CD4-positive, alpha-beta T cell (primary cell): ENCODE measurements at regions not wholly inside any gene's neighbourhood (a gene's known extent, or its start where the extent isn't known, plus 50 kb on each side); places are given as distances from the start of the nearest gene placed in this dataset.
"Not testable (repeated sequence)": the region's sequence is repeated elsewhere in the genome, so short reads cannot be mapped to it uniquely, and the experiment has no call there.

Experiments used
- ATAC-seq: fragments of 200-7000 bp; cut with Tn5 transposase; one replicate; pipeline ENCODE4 v1.10.0; 2022; ENCODE audit warnings: mild to moderate bottlenecking; ENCODE audit not compliant: poor library complexity
- CTCF ChIA-PET: fragments of 350-600 bp; sonication (Branson Sonifier 250); formaldehyde crosslinking; loops from one replicate; lab custom pipeline; 2021; ENCODE audit warnings: antibody characterized with exemption, inconsistent platforms; lab: Charles Lee
- POLR2A ChIA-PET: fragments of 350-600 bp; sonication (Branson Sonifier 250); formaldehyde crosslinking; loops from one replicate; lab custom pipeline; 2021; ENCODE audit warnings: antibody characterized with exemption, inconsistent platforms; lab: Charles Lee
- DNase-seq, 14 experiments: peaks; one replicate each; pipeline ENCODE4 v3.0.0-alpha.2; 2013 to 2020; ENCODE audit warnings: mixed read lengths in 2 of 14
- H3K27ac ChIP-seq, 2 donors: one replicate each; pipeline versions ENCODE4 v1.5.1 to v1.7.0; 2013; ENCODE audit warnings: low read length in 2 of 2, low read depth in 1 of 2, mild to moderate bottlenecking in 1 of 2
- H3K27me3 ChIP-seq, 2 experiments: 1 replicate in 1 of 2; 2 replicates in 1 of 2; pipeline versions ENCODE4 v1.6.1 to v1.7.0; 2013; ENCODE audit warnings: low read length in 2 of 2, control low read depth in 1 of 2, mild to moderate bottlenecking in 1 of 2, moderate library complexity in 1 of 2; ENCODE audit not compliant: insufficient read depth in 2 of 2, control insufficient read depth in 1 of 2
- H3K36me3 ChIP-seq: one replicate; pipeline ENCODE4 v1.6.1; 2013; ENCODE audit warnings: low read length, control low read depth; ENCODE audit not compliant: insufficient read depth
- H3K4me1 ChIP-seq: one replicate; pipeline ENCODE4 v1.6.1; 2013; ENCODE audit warnings: low read length, control low read depth; ENCODE audit not compliant: insufficient read depth
- H3K4me3 ChIP-seq: one replicate; pipeline ENCODE4 v1.5.1; 2013; ENCODE audit warnings: mild to moderate bottlenecking, low read length, moderate library complexity
- H3K9me3 ChIP-seq, 2 experiments: 1 replicate in 1 of 2; 2 replicates in 1 of 2; pipeline versions ENCODE4 v1.6.1 to v1.7.0; 2013; ENCODE audit warnings: low read length in 2 of 2, mild to moderate bottlenecking in 2 of 2, control low read depth in 1 of 2, moderate library complexity in 1 of 2; ENCODE audit not compliant: control insufficient read depth in 1 of 2, insufficient read depth in 1 of 2
- H3K27ac Mint-ChIP-seq: one replicate; pipeline ENCODE4 v1.8.0; 2020; ENCODE audit warnings: mixed read lengths
- H3K27me3 Mint-ChIP-seq: one replicate; pipeline ENCODE4 v1.8.0; 2021; ENCODE audit warnings: mixed read lengths
- H3K36me3 Mint-ChIP-seq: one replicate; pipeline ENCODE4 v1.8.0; 2021; ENCODE audit warnings: low read depth, mixed read lengths
- H3K4me1 Mint-ChIP-seq: one replicate; pipeline ENCODE4 v1.8.0; 2021; ENCODE audit warnings: low read depth, mixed read lengths
- H3K4me3 Mint-ChIP-seq: one replicate; pipeline ENCODE4 v1.8.0; 2020; ENCODE audit warnings: mild to moderate bottlenecking, mixed read lengths
- H3K9me3 Mint-ChIP-seq: one replicate; pipeline ENCODE4 v1.8.0; 2020; ENCODE audit warnings: mixed read lengths
- CTCF ChIP-seq: fragments of 200-600 bp; IDR thresholded peaks from one replicate; pipeline ENCODE4 v1.8.0; 2022; ENCODE audit warnings: antibody characterized with exemption, mild to moderate bottlenecking
- intact Hi-C, 2 experiments: fragments of 100-400 bp; cut with DNase I in 1 of 2; cut with micrococcal nuclease in 1 of 2; formaldehyde crosslinking; loops; one replicate each; pipeline versions ENCODE4 v1.15.1 to v1.9.0; 2023 to 2025; cut with DNase I, micrococcal nuclease

- TF ChIP-seq CTCF, result no peak
- CTCF ChIA-PET, result no interaction called here
- H3K36me3 ChIP-seq, result no peaks in the 10 kb centered on the region
Observed at GRCh38 chr11:50192743-50193142, 160.1 kb downstream of the OR4C45 start.

DNA sequence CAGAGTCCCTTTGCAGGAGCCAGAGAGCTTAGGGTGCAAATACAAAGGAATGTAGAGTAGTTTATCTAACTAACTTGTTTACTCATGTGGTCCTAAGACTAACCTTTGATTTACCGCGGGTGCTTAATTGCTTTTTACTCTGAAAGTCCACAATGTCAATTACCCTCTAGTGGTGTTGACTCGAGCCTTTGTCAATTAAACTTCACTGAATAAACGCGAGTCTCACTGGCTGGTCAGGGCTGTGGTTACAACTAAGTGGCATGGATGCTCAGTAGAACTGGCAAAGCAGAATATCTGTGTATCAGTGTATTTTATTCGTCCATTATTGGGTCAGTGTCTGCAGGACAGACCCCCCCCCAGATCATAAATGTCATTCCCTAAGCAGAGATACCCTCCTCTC is 181.7 kb downstream of the OR4C45 start:
- H3K36me3 ChIP-seq, result no peaks in the 10 kb centered on the region
- ATAC-seq, result no peak

More at GRCh38 chr11:50192743-50193142, 160.1 kb downstream of the OR4C45 start:
- peaks cover 23% of the 10 kb centered on the region for H3K9me3 Mint-ChIP-seq
- H3K27me3 Mint-ChIP-seq, result no peaks in the 10 kb centered on the region
- Histone ChIP-seq H3K4me1 (no peaks in the 10 kb centered on the region), H3K27me3 (no peaks in the 10 kb centered on the region), H3K9me3 (no peaks in the 10 kb centered on the region), H3K27ac (no peak overlapping the region), H3K4me3 (no peak overlapping the region)
- no peak for ATAC-seq
- H3K4me3 Mint-ChIP-seq, result no peak overlapping the region
- intact Hi-C loops, result no loop called here
- no peaks in the 10 kb centered on the region for H3K36me3 Mint-ChIP-seq
- POLR2A ChIA-PET, result no interaction called here
- H3K27ac Mint-ChIP-seq, result no peak overlapping the region
- no peaks in the 10 kb centered on the region for H3K4me1 Mint-ChIP-seq
- DNase-seq, result no peak

GRCh38 chr11:50220651-50221050 is 188.0 kb downstream of the OR4C45 start:
- no peaks in the 10 kb centered on the region for H3K27me3 Mint-ChIP-seq
- no peaks in the 10 kb centered on the region for H3K4me1 ChIP-seq
- TF ChIP-seq CTCF, result no peak
- H3K4me1 Mint-ChIP-seq, result no peaks in the 10 kb centered on the region
- intact Hi-C loops, result no loop called here
- H3K36me3 ChIP-seq, result no peaks in the 10 kb centered on the region
- ChIA-PET POLR2A (no interaction called here), CTCF (no interaction called here)
- H3K4me3 ChIP-seq, result no peak overlapping the region
- peaks cover 12% of the 10 kb centered on the region for H3K9me3 Mint-ChIP-seq
- H3K9me3 ChIP-seq, result peaks cover 0 to 6% of the 10 kb centered on the region in 2 experiments
- no peak overlapping the region for H3K27ac ChIP-seq
- H3K27ac Mint-ChIP-seq, result no peak overlapping the region
- no peak overlapping the region for H3K4me3 Mint-ChIP-seq
- no peaks in the 10 kb centered on the region for H3K36me3 Mint-ChIP-seq
- DNase-seq (no peak), ATAC-seq (no peak)
- H3K27me3 ChIP-seq, result no peaks in the 10 kb centered on the region

More for the DNA sequence above, 181.7 kb downstream of the OR4C45 start:
- Mint-ChIP-seq H3K27ac (no peak overlapping the region), H3K27me3 (no peaks in the 10 kb centered on the region), H3K4me3 (no peak overlapping the region), H3K4me1 (no peaks in the 10 kb centered on the region), H3K9me3 (peaks cover 23% of the 10 kb centered on the region), H3K36me3 (no peaks in the 10 kb centered on the region)
- no peaks in the 10 kb centered on the region for H3K27me3 ChIP-seq
- no peak overlapping the region for H3K27ac ChIP-seq
- DNase-seq, result no peak
- intact Hi-C loops, result no loop called here
- H3K4me1 ChIP-seq, result no peaks in the 10 kb centered on the region
- POLR2A ChIA-PET, result no interaction called here
- H3K4me3 ChIP-seq, result no peak overlapping the region
- CTCF ChIA-PET, result no interaction called here
- no peak for TF ChIP-seq CTCF
- peaks cover 0 to 9% of the 10 kb centered on the region in 2 experiments for H3K9me3 ChIP-seq

DNA sequence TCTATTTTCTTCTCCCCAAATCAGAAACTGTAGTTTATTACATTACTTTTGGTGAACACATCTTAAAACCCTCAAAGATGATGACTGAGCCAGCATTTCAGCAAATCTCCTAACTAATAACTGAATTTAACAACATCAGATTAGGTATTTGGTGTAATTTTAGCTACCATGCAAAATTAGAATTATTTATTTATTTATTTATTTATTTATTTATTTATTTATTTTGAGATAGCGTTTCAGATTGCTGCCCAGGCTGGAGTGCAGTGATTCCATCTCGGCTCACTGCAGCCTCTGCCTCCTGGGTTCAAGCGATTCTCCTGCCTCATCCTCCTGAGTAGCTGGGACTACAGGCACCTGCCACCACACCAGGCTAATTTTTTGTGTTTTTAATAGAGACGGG is 205.7 kb downstream of the OR4C45 start:
- H3K4me1 Mint-ChIP-seq, H3K36me3 Mint-ChIP-seq, POLR2A ChIA-PET, intact Hi-C loops, H3K4me3 ChIP-seq, H3K27me3 Mint-ChIP-seq, H3K27ac ChIP-seq, CTCF ChIA-PET, H3K4me1 ChIP-seq, H3K27me3 ChIP-seq, H3K4me3 Mint-ChIP-seq, H3K27ac Mint-ChIP-seq, ATAC-seq, DNase-seq, H3K36me3 ChIP-seq: not testable (repeated sequence)
- peaks cover 0 to 22% of the 10 kb centered on the region in 2 experiments for H3K9me3 ChIP-seq
- H3K9me3 Mint-ChIP-seq, result peaks cover 15% of the 10 kb centered on the region
